Activated CD4-positive, alpha-beta T cell treated with anti-CD3 and anti-CD28 coated beads, Interleukin-2, amount 50 U/mL, for 1 hour (primary cell): ENCODE measurements at regions not wholly inside any gene's neighbourhood (a gene's known extent, or its start where the extent isn't known, plus 50 kb on each side); places are given as distances from the start of the nearest gene placed in this dataset.
"Not testable (repeated sequence)": the region's sequence is repeated elsewhere in the genome, so short reads cannot be mapped to it uniquely, and the experiment has no call there.

ENCODE experiments used
- DNase-seq: peaks from one replicate; pipeline ENCODE4 v3.0.0-alpha.2; 2020

DNA sequence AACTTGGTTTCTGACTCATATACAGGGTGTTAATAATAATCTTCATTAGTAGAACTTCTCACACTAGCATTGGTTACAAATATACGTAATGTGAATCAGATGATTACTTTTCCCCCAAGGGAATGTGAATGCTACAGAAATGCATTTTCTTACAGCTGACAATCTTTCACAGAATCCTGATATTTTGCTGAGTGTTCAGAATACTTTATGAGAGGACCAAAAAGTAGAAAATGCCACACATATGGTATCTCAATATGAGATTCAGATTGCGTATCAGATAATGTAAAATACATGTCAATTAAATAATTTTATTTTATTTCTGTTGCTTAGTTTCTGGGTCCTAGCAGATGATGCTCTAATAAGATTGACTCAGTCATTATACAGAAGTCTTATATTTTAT lies 979.9 kb upstream of the GBE1 start:
- DNase-seq = no peak

DNA sequence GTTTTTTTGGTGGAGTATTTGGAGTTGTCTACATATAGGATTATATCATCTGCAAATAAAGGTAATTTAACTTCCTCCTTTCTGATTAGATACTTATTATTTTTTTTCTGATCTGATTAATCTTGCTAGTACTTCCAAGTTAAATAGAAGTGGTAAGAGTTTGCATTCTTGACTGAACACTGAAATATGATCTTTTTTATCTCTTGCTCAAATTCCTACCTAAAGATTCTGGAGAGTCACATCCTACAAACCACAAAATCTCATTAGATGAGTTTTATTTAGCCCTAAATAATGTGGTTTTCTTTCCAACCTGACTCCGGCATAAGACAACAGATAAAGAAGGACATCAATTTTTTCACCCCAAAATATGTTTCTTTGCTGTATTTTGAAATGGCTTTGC lies 977.9 kb upstream of the GBE1 start:
- no peak for DNase-seq

DNA sequence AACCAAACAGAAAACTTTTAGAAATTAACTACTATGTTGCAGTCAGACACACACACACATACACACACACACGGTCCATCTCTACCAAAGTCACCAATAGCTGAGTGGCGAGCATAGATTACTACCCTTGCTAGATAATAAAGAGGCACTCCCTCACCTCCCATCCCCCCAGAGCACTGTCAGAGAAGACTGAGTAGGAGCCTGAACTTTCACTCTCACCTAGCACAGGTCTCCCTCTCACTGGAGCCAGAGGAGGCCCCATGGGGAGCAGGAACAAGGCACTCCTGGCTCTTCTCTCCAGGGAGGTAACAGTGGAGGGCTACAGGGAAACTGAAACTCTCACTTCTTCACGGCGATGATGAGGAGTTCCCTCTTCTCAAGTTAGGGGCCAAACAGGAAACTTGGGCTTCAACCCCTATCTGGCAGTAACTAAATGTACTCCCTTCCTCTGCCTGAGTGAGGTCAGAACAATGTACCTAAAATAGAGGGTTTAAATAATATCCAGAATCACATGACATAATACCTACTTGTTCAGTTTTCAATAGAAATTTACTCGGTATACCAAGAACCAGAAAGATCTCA lies 975.3 kb upstream of the GBE1 start:
- DNase-seq = no peak

DNA sequence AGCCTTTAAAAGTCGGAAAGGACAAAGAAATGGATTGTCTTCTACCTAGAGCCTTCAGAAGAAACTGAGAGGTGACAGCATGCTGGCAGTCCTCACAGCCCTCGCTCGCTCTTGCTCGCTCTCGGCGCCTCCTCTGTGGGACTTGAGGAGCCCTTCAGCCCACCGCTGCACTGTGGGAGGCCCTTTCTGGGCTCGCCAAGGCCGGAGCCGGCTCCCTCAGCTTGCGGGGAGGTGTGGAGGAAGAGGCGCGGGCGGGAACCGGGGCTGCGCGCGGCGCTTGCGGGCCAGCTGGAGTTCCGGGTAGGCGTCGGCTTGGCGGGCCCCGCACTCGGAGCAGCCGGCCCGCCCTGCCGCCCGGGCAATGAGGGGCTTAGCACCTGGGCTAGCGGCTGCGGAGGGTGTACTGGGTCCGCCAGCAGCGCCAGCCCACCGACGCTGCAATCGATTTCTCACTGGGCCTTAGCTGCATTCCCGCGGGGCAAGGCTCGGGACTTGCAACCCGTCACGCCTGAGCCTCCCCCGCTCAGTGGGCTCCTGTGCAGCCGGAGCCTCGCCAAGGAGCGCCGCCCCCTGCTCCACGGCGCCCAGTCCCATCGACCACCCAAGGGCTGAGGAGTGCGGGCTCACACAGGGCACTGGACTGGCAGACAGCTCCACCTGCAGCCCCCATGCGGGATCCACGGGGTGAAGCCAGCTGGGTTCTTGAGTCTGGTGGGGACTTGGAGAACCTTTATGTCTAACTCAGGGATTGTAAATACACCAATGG lies 953.8 kb upstream of the GBE1 start:
- no peak for DNase-seq

DNA sequence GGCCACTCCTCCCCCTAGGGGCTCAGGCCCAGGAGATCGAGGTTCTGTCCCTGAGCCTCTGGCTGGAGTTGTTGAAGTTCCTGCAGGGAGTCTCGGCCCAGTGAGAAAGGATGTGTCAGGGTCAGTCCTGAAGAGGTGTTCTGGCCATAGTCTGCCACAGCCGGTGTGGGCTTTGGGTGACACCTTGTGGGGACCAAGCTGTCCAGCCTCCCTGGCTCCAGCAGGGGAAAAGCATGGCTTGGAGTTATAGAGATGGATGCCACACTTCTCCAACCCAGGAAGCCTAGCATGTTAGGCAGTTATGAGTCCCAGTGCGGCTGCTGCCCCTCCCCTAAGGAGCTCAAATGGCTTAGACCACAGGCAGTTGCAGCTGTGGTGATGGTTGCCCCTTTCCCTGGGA lies 945.6 kb upstream of the GBE1 start:
- no peak for DNase-seq

DNA sequence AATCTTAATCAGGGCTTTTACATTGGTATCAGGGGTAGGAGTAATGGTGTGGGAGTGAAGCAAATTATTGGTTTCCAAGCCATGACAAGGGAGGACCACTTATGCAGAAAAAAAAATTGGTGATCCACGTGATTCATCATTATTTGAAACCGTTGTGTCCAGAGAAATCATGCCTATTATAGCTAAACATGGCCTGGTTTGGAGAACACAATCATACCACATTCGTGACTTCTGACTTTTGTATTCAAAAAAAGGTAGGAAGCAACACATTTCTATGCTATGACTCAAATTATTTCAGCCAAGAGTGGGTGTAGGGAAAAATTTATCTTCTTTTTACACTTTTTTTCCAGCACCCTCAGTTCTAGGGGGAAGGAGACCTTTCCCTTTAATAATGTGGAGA lies 924.3 kb upstream of the GBE1 start:
- no peak for DNase-seq

DNA sequence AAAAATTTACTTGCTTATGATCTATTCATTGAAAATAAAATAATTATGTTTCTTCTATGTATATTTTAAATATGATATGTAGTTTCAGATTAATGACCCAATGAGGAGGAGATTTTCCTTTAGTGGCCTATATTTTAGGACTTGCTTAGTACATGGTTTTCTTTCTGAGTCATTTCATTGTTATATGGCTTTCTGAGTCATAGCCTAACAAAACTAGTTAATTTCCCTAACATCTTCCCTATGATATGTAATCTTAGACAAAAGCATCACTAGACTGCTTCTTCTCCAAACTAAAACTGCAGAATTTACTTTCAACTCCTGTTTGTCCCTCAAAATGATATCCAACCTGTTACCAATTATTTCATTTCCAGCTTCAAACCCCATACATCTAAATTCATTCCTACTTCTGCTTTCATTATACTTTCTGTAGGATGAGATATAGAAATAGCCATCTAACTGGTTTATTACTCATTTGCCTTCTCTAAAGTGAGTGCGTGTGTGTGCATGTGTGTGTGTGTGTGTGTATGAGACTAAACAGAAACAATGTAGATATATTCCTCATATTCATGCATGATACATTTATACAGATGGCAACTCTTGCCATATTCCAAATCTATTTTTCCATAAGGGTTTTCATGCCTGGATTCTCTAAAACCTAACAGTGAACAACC lies 915.0 kb upstream of the GBE1 start:
- no peak for DNase-seq

DNA sequence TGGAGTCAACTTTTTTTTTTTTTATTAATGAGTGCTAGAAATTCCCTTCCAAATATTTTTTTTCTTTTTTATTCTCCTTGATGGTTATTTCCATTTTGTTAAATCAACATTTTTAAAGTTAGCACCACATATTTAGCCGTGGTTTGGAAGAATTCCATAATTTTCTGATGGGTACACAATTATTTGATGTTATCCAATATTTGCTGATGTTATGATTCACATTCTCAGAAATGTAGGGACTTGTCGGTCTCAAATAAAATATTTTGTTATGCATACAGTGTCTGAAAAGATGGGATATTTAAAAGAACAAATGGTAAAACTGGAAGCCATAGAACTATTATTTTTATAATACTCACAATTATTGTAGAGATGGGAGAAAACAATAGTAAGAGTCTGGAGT lies 911.5 kb upstream of the GBE1 start:
- DNase-seq = no peak

DNA sequence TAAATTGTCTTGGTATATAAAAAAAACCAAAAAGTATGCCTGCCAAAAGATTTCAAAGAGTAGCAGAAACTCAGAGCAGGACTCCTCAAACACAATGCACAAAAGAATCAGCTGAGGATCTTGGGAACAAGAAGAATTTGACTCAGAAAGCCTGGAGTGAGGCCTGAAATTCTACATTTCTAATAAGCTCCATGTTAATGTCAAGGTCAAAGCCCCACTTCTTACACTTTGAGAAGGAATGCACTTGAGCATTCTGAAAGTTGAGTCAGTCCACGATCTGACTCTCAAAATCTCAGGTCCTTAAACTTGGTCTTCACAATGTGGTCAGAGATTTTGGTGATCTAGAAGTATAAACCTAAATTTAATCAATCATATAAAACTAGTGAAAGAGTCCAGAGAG lies 910.0 kb upstream of the GBE1 start:
- DNase-seq = no peak

DNA sequence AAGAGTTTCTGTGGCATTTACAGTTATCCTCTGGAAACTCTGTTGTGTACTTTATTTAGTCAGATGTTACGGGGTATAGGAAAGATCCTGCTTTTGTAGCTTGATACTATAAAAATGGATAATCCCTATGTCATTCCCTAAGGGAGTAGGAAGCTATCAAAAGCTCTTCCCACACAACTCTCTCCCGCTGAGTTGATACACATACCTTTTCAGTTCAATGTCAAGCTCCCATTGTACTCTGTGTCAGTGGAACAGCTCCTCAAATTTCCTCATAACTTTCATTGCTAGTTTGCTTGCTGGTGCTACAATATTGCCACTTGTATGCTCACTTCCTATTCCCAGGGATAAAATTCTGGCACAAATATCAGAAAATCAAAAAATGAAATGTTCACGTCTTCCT lies 893.3 kb upstream of the GBE1 start:
- no peak for DNase-seq

DNA sequence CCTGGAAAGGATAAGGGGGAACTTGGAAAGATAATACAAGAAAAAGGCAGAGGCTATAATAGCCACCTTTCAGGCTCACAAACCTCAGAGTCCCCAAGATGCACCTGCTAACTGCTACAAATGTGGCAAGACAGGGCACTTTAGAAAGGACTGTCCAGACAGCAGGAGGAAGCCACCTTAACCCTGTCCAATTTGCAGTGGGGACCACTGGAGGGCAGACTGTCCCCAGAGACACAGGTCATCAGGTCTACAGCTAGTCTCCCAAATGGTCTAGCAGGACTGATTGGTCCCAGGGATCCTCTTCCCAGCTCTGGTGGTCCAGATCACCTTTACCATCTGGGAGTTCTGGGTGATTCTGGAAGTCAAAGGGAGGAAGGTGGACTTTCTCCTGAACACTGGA lies 882.5 kb upstream of the GBE1 start:
- no peak for DNase-seq

DNA sequence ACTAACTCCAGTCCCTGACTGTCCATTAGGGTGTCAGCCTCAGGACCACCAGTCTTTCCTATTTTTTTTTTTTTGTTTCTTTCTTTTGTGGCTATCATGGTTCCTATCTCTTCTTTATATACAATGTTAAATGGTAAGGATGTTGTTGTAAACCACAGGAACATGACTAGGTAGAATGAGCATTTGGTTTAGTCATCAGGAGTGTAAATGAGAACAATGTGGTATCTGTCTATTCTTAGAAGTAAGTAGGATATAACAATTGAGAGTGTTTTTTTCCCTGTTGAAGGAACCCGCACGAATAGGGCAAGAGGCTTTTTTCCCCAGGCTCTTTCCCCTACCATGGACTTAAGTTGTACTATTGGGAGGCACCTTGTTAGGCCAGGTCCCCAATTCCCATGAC lies 880.3 kb upstream of the GBE1 start:
- DNase-seq = no peak

DNA sequence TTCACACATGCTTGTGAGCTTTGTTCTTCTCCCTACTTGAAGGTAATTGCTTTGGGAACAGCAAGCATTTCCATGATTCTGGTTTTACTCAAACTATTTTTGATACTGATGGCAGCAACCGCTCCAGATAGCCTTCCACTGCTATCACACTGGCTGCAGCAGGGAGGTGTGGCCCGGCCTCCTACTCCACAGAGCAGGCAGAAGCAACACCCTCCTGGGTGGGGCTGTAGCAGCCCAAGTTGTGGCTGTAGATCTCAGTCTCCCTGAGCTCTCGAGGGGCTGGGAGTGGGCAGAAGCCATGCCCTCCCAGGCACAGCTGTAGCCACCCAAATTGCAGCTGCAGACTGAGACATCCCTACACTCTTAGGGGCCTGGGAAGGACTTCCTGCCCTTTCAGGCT lies 878.8 kb upstream of the GBE1 start:
- no peak for DNase-seq

DNA sequence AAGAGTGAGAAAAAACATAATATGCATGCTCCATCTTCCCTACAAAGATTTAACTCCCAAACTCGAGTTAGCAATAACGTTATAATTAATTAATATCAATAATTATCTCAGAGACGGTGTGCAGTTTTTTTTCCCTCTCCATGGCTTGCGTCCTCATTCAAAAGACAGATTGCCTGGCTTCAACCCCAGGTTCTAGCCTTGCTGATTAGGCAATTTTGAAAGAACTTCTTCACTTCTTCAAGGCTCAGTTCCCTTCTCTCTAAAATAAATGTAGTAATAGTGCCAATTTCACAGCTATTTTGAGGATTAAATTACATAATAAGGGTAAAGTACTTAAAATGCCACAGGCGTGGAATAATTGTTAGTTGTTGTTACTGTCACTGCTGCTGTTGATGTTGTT lies 876.1 kb upstream of the GBE1 start:
- no peak for DNase-seq

DNA sequence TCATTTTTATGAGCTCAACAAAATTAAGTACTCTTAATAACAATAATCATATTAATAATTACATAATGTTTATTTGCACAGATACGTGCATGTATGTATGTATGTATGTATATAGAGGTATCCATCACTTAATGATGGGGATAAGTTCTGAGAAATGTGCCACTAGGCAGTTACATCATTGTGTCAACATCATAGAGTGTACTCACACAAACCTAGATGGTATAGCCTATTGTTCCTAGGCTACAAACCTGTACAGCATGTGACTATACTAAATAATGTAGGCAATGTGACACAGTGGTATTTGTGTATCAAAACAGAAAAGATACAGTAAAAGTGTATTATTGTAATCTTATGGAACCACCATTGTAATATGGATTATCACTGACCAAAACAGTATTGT lies 874.7 kb upstream of the GBE1 start:
- DNase-seq = no peak

DNA sequence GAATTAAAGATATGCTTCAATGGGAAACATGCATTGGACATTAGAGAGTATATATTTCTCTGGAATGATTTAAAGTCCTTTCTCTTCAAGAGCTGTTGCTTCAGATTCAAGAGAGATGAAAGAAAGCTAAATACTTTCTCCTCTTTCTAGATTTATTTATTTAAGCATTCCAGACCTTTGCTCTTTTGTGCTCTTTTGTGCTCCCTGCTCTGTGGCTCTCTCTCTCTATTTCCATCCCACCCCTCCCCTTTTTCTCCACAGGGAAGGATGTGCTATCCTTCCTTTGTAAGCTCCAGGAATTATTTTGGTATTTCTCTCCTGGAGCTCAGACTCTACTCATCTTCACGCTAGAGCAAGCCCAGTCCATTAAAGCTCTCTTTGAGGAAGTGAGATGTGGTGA lies 871.9 kb upstream of the GBE1 start:
- DNase-seq = no peak

DNA sequence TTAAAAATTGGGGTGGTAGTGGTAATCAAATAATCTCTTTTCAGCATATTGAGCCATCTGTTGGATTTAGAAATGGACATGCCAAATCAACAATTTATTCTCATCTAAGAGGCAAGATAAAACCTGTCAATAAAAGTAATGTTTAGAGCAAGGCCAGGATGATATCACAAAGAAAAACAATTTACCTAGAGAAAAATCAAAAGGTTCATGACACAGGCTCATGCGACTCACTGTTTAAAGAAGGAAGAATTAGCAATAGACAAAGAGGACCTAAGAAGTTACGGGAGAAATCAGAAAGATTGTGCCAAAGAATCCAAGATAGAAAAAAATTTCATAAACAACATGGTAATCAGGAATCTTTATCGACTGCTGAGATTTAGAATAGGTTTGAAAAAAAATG lies 868.5 kb upstream of the GBE1 start:
- DNase-seq = no peak

DNA sequence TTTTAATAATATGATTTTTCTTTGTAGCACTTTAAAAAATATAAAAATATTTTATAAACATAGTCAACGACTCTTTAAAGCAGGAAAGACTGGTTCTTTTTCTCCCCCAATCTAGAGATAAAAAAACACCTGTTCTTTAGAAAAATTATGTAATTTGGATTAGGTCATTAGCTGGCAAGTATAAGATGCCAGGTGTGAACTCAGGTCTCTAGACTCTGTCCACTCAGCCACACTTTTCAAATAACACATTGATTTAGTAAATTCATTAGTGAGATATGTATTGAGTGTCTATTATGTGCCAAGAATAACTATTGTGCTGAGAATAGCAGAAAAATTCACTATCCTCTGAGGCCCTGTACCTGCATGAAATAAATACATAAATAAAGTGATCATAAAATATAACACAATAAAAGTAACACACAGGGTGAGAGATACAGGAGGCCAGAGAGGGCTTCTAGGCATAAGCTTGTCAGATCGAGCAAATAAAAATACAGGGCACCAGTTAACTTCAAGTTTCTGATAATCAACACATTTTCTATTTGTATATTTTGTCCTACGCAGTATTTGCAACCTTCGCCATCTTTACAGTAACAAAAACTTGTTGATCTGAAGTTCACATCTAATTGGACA lies 867.1 kb upstream of the GBE1 start:
- DNase-seq = no peak

DNA sequence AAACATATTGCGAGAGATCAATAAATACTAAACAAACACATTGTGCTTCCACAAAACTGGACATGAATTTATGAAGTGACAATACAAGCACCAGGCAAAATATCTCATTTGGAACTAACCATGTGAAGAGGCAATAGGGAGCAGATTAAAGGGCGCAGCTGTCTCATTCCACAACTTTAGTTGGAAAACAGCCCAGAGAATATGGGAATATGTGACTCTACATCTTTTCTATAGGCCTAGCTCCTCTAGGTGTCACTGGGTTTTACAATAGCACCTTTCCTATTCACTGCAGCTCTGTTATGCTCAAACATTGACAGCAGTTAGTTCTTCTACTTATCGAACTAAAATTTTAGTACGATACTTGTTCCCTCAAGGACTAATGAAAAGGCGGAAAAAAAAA lies 866.3 kb upstream of the GBE1 start:
- no peak for DNase-seq

DNA sequence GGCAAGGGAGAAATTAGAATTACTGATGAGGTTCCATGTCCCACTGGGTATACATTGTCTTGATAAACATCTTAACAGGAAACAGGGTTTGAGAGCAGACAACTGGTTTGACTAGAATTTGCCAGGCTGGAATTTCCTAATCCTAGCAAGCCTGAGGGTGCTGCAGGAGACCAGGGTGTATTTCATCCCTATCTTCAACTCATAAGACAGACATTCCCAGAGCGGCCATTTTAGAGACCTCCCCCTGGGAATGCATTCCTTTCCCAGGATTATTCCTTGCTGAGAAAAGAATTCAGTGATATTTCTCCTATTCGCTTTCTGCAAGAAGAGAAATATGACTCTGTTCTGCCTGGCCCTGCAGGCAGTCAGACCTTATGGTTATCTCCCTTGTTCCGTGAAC lies 859.3 kb upstream of the GBE1 start:
- not testable (repeated sequence) for DNase-seq

DNA sequence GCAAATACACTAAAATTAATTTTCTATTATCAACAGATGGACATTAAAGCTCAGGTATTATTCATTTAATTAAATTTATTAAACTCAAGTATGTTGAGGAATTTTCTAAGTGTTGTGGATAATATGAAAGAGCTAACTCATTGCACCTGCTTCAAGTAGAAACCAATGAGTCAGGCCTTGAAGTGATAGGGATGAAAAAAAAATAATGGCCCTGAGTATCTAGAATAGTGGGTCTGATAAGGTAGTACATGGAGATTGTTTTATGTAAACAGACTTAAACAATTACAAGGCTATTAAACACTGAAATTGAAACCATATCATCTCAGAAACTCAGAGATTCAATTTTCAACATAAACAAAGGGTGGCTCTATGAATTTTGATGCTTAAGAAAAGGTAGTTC lies 857.1 kb upstream of the GBE1 start:
- no peak for DNase-seq

DNA sequence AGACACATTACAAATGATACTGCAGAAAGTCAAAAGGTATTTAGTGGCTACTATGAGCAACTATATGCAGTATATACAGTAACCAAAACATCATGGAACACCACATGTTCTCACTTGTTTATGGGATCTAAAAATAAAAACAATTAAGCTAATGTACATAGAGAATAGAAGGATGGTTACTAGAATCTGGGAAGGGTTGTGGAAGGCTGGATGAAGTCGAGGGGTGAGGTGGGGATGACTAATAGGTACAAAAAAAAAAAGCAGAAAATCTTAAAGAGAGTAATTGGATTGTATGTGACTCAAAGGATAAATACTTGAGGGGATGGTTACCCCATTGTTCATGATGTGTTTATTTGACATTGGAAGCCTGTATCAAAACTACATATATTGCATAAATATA lies 848.8 kb upstream of the GBE1 start:
- no peak for DNase-seq

DNA sequence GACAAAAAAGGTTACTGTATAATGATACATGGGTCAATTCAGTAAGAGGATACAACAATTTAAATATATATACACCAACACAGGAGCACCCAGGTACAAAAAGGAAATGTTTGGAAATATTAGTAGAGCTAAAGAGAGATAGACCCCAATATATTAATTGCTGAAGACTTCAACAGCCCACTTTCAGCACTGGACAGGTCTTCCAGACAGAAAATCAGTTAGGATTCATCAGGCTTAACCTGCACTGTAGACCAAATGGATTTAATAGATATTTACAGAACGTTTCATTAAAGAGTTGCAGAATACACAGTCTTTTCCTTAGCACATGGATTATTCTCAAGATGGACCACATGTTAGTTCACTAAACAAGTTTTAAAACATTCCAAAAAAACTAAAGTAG lies 845.9 kb upstream of the GBE1 start:
- no peak for DNase-seq

DNA sequence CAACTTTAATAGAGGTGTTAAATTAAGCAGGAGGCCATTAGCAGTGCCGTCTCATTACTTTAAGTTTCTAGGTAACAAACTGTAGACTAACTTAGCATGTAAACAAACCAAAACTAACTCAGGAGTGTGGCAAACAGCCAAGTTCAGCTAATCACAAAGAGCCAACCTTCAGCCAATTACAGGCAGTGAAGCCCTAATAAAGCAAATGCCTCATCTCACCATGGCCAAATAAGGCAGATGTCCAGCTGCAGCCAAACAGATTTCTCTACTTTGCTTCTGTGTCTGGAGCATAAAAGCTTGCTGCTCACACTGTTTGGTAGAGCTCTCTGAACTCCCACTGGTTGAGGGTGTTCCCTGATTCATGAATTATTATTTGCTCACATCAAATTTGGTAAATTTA lies 835.4 kb upstream of the GBE1 start:
- DNase-seq = no peak
